NCI-H524 treated with DMSO at 0.1 percent for 48 hours (cell line): ENCODE measurements at regions not wholly inside any gene's neighbourhood (a gene's known extent, or its start where the extent isn't known, plus 50 kb on each side); places are given as distances from the start of the nearest gene placed in this dataset.
"Not testable (repeated sequence)": the region's sequence is repeated elsewhere in the genome, so short reads cannot be mapped to it uniquely, and the experiment has no call there.

ENCODE experiments used
- DNase-seq: peaks from one replicate; lab custom pipeline; 2025; lab: John Stamatoyannopoulos, UW

DNA sequence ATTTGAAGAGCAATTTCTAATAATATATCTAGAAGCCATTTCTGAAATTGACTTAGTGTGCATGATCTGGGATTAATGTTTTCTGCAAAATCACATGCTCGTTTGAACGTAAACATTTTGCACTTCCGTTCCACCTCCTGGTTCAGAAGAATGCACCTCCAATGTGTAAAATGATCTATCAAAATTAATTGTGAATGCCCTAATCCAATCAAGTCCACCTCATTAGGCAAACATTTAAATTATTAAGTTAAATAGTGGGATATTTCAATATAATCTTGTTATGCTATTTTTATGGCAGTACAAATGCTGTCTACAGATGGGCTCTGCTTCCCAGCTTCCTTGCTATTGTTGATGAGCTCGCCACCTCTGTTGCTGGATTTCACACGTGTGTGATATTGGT lies 542.5 kb downstream of the INSC start:
- DNase-seq, result no peak

DNA sequence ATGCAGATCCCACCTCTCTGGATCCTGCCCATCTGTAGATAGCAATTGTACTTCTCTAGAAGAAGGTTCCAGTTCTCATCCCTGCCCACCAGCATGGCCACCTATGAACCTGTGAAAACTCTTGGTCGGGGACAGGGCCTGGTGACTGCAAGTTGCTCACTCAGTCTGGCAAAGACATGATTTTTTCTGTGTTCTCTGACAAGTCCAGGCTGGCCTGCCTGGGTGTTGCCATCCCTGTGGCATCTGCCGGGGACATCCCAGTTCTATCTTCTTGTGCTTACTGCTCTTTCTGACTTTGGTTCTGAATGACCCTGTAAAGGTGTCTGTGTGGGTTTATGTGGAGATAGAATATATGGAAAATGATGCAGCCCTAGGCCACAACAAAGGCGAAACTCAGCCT lies 545.8 kb downstream of the INSC start:
- DNase-seq, result no peak

DNA sequence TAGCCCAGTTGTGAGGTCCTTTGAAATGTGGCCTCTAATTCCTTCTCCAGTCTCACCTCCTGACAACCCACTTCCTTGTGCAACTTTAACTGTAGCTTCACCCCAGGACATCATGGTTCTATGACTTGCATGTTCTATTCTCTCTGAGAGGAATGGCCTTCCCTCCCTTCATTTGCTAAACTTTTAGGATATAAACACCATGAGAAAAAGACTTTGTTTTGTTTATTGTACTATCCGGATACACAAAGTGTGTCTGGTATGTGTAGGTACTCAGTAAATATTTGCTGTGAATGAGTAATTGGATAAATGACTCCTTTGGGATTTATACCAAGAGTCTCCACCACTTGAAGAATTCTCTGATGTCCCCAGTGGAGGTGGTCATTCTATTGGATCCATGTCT lies 547.6 kb downstream of the INSC start:
- DNase-seq, result no peak

DNA sequence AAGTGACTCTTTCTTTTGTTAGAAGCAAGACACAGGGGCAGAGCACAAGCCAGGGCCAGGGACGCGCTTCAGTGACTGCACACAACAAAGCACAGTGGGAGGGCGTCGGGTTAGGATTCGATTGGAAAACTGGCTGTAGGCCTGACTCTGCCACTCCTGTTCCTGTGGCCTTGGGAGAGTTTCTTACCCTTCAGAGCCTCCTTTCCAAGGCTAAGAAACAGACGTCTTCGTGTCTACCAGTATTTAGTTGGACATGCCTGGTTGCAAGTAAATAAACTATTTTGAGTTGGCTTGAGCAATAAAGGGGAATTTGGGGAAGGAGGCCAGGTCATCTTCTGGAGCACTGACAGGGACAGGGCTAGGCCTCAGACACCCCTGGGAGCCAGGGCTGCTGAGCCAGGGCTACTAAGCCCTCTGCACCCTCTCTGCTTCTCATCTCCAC lies 549.1 kb downstream of the INSC start:
- DNase-seq, result no peak

DNA sequence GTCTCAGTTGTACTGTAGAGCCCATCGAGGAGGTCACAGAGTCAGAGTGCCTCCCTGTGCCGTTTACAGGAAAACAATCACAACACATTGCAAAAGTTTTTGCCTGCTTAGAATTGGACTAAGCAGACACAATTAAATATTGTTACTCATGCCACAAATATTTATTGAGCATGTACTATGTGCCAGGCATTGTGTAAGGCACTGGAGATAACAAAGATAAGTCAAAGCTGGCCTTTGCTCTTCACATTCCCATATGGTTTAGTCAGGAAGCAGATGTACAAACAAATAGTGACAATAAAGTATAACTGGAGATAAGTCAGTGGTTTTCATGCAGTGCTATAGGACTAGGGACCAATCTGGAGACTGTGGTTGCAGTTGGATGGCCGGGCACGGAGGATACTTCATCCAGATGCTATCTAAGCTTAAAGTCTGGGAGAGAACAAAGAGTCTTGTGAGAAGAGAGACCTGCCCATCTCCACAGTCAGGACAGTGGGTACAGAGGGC lies 550.7 kb downstream of the INSC start:
- DNase-seq, result no peak

DNA sequence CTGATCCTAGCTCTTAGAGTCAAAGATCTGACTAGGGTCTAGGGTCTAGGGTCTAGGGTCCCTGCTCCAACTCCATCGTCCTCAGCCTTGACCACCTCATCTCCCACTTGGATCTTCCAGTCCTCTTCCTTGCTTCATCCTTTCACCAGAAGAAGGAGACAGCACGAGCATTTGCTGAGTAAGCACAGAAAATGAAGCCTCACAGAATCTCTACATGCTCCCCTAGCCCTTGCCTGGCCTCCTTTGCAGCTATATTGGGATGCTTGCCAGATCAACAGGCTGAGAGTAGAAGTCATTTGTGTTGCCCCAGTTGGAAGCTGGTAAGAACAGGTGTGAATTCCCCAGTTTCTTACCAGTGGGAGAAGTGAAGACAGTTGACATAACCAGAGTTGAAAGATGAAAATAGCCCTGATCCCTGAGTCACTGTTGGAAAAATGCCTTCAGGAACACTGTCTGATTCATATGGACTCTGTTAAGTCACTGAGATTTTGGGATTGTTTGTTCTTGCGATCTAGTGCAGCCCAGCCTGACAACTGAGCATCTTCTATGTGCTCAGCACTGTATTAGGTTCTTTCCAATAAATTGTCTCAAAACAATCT lies 552.5 kb downstream of the INSC start:
- DNase-seq, result no peak

DNA sequence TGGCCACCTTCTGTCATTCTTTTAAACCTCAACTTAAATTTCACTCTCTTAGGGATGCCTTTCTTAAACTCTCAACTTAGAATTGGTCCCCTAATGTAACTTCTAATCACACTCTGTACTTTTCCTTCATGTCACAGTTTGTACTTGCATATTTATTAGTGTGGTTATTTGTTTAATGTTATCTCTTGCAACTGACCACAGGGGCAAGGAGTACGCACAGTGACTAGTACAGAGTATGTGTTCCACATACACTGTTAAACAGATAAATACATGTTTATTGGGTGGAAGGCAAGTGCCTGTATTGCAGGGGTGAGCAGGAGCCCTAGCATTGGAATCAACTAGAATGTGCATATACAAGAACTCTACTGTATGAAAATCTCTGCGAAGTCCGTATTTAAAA lies 554.0 kb downstream of the INSC start:
- no peak for DNase-seq

DNA sequence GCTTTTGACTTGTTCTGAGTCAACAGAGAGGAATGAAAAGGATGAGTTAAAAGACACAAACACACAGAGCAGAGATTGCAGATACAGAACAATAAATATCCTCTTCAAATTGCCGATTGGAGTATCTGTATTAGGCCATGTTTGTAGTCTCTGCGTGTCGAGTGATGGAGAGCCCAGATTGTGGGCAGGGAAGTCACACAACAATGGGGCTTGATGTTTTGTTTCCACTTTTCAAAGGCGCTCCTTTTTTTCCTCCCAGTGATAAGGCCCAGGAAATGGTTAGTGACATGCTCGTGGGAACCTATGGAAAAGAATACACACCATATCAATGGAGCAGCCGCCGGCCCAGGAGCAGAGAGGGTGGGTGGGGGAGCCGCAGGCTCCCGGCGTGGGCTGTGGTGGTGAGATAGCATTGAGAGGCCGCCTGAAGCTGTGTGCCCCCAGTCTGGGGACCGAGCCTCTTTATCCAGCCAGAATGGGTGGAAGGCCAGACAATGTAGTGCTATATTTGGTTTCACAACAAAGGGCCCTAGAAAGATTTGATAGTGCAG lies 555.9 kb downstream of the INSC start:
- no peak for DNase-seq

DNA sequence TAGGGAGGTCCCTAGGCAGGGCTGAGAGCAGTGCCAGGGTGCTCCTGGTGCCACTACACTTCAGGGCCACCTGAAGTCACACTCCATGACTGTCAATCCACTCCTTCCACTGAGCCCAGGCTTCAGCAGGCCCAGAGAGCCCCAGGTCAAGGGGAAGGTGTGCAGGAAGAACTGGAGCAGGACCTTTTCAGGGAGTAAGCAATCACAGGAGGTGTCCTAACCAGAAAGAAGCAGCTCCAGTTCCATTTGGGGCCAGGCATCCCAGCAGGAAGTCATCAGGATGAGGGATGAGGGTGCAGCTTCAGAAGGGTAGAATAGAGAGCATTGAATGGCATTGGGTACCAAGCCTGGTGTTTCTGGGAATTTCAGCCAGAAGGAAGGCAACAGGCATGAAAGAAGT lies 556.5 kb downstream of the INSC start:
- no peak for DNase-seq

DNA sequence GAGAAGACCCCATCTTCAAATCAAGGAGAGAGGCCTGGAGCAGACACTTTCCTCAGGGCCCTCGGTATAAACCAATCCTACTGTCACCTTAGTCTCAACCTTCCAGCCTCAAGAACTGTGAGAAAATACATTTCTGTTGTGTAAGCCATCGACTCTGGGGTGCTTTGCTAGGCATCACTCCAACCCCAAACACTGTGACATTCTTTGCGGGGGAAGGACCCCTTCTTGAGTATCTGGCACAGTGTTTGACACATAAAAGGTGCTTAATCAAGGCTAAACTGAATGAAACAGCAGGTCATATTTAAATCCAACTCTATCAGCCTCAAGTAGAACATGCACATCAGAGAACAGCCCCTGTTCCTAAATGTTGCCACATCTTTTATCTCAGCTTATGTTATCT lies 558.1 kb downstream of the INSC start:
- no peak for DNase-seq

DNA sequence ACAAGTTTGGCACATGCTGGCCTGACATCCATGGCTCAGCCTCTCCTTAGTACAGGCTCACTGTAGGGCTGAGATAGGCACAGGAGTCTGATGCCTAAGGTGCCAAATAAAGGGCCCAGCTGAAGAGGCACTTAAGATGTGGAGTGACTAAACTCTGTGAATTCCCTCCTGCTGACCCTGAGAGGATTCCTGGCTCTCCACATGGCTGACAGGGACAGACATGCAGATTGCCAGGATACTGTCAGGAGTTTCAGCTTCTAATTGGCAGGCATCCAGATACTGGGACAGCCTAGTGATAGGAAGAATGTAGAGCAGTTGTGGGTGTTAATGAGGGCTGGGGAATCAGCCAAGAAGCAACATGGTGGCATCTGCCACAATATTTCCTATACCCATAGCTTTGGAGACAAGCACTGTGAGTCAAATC lies 558.7 kb downstream of the INSC start:
- DNase-seq, result peak; percentile 96

DNA sequence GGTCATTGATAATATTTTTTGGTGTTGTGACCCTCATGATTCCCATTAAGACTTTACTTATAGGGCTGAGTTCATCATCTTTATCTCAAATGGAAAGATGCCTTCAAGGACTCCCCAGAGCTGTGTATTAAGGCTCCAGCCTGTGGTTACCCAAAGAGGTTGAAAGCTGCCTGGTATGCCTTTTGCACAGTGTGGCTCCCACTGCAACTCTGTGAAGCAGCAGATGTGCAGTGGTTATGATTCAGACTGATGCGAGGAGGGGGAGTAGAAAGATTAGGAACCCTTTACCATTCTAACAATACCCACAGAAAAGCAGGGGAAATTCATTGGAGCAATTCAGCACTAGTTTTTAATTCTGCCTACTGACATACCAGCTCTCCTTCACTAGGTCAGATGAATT lies 560.0 kb downstream of the INSC start:
- DNase-seq, result no peak

DNA sequence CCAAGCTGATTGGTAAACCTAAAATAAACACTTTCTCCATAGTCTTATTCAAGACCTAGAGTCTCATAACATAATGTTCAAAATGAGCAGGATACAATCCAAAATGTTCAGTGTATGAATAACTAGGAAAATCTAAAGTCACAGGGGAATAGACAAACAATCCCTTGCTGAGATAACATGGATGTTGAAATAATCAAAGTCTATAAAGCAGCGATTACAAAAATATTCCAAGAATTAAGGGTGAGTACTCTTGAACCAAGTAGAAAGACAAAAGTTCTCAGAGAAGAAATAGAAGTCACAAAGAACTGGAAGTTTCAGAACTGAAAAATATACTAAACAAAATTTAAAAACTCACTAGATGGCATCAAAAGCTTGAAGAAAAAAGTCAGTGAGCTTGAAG lies 561.0 kb downstream of the INSC start:
- DNase-seq, result no peak

DNA sequence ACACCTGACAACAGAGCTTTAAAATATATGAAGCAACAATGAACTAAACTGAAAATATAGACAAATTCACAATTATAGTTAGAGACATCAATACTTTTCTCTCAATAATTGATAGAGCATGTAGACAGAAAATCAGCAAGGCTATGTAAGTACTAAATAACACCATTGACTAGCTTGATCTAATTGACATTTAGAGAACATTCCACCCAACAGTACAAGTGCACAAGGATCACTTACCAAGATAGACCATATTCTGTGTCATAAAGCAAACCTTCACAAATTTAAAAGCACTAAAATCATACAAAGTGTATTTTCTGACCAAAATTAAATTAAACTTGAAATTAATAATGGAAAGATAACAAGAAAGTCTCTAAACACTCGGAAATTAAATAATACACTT lies 562.5 kb downstream of the INSC start:
- DNase-seq, result no peak

DNA sequence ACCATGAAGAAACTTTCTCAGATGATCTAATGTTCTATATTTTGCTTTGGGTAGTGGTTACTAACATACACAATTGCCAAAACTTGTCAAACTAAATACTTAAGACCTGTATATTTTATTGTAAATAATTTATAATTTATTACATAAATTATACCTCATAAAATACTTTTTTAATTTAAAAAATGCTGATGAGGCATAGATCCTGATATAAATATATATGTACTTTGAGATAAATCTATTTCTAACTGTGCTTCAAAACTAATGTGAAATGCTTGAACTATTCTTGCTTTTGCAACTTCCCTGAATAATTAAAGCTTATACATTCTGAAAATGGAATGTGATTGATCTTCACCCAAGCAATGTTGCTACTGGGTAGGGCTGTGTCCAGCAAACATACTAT lies 568.8 kb downstream of the INSC start:
- no peak for DNase-seq

DNA sequence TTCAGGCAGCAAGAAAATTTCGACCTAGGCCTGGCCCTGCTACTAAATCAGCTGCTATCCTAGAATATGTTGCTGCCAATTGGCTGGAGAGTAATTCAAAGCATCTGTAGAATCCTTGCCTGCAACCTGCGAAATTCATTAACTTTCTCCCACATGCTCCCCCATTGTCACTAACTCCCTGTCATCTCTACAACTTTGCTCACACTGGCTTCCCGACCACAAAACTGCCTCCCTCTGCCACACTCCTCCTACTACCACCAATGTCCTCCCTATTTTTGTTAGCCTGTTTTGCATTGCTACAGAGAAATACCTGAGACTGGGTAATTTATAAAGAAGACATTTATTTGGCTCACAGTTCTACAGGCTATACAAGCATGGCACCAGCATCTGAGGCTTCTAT lies 570.6 kb downstream of the INSC start:
- DNase-seq, result no peak

DNA sequence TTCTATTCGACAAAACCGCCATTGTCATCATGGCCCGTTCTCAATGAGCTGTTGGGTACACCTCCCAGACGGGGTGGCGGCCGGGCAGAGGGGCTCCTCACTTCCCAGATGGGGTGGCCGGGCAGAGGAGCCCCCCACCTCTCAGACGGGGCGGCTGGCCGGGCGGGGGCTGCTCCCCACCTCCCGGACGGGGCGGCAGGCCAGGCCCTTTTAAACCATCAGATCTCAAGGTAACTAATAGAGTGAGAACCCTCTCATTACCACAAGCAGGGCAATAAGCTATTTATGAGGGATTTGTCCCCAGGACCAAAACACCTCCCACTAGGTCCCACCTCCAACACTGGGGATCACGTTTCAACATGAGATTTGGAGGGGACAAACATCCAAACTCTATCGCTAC lies 571.5 kb downstream of the INSC start:
- DNase-seq, result not testable (repeated sequence)

DNA sequence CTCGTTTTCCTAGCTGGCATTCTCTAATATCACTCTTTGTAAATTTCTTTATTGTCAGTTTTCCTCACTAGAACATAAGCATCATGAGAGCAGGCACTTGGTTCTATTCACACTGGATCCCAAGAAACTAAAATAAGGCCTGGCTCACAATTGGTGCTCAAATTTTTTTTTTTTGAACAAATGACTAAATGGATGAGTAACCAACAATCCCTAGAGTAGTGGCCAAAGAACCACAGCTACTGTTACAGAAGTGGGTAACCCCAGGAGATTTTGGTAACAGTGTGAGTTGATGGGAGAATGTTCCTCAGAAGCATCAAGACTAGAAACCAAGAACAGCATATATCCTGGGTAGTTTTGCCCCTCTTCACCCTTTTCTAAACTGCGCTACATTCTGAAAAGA lies 572.6 kb downstream of the INSC start:
- no peak for DNase-seq

DNA sequence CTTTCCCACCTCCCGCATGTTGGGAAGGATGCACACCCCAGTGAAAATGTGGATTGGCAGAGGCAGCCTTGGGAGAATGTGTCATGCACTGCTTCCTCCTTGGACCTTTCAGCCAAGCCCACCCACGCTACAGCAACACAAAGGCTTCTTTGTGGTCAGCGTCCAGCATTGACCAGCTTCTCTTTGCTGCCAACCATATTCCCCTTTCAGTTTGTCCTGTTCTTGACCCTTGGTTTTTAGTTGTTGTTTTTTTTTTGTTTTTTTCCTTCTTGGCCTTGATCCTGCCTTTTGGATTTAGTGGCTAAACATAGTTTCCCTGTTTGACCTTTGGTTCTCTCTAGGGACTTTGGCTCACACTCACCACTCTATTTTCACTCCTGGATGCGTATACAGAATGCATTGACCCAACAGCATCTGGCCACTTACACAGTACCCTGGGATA lies 573.6 kb downstream of the INSC start:
- DNase-seq, result no peak

DNA sequence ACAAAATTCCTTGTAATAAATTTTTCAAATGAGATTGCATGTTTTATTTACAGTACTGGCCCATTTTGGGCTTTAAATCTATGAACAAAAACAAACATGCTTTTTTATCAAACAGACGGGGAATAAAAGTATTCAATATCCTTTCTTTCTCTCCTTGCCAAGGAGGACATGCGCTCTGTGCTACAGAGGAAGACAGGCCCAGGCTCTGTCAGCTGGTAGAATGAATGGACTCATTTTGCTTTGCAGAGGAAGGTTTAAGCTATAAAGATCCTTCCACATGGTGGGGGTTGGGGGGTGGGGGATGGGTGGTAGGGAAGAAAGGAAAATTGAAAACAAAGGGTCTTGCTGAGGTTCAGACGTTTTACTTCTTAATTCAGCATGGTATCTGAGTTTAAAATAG lies 575.6 kb downstream of the INSC start:
- DNase-seq, result no peak

DNA sequence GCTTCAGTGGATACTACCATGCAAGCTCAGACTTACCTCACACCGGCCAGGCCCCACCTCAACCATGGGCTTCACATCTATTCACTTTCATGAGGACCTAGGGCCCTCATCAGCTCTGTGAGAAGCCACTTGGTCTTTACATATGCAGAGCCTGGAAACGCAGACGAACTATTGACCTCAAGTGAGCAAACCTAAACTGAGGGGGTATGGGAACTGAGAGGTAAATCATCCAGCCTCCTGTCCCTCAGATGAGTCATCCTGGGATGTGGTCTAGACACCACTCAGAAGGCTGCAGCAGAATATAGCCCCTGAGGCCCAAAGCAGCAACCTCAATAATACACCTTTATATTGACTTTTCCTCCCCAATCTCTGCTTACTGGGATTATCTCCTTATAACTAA lies 578.0 kb downstream of the INSC start:
- no peak for DNase-seq

DNA sequence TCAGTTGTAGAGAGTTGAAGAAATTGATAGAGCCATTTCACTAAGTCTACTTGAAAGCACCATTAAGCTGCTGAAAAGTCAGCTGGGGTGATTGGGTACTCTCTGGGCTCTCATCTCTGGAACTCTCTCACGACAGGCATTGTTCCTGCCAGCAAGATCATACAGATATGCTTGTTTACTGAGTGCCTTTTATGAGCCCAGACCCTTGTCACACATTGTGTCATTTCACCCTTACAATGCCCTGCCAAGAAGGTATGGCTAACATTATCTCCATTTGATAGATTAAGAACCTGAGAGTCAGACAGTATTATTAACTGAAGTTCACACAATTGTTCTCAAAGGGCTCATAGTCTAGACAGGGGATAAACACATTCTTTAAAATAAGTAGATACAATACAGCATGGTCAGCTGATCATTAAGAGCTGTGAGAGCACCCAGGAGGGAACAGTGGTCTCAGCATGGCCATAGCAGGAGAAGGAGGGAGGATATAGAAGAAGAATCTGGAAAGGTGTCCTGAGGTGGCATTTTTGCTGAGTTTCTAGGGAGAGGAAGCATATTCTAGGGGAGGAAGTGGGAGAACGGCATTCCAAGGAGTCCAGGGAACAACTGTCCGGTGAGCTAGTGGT lies 580.5 kb downstream of the INSC start:
- no peak for DNase-seq

DNA sequence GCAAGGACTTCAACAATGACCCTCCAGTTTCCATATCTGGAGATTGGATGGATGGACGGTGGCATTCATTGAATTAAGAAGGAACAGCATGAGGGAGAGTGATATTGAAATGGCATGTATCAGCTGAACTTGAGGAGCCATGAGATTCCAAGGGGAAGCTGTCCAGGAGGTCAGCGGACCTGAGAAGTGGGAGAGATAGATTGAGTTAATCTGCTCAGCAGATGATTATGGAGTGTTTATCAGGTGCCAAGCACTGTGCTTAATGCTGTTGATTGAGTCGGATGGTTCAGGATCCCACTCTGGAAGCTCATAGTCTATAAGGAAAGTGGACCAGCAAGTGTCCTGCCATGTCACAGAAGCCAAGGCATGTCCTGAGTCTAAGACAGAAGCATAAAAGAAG lies 581.3 kb downstream of the INSC start:
- DNase-seq, result no peak
